NCI-H748 (cell line): ENCODE measurements at regions not wholly inside any gene's neighbourhood (a gene's known extent, or its start where the extent isn't known, plus 50 kb on each side); places are given as distances from the start of the nearest gene placed in this dataset.
"Not testable (repeated sequence)": the region's sequence is repeated elsewhere in the genome, so short reads cannot be mapped to it uniquely, and the experiment has no call there.

Experiments used
- DNase-seq: peaks from one replicate; lab custom pipeline; 2025; ENCODE audit not compliant: unreplicated experiment; lab: John Stamatoyannopoulos, UW

DNA sequence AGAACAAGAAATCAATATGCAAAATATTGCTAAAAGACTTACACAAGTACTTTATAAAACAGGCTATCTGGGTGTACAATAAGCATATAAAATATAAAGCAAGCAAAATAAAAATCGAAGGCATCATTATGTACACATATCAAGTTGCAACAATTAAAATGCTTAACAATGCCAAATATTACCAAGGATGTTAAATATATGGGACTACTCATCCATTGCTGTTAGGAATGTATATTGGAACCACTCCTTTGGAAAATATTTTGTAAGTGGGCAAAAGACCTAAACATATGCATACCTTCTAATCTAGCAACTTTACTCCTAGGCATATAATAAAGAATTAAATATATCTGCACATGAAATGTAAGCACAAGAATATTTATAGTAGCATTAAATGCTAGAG lies 632.6 kb upstream of the COX7C start:
- no peak for DNase-seq

DNA sequence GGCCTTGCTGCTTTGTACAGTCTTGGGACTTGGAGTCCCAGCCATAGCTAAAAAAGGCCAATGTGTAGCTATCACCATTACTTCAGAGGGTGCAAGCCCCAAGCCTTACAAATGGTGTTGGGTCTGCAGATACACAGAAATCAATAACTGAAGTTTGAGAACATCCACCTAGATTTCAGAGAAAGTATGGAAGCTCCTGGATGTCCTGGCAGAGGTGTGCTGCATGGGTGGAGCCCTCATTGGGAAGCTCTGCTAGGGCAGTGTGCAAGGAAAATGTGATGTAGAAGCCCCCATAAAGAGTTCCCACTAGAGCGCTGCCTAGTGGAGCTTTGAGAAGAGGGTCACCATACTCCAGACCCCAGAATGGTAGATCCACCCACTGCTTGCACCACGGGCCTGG lies 626.7 kb upstream of the COX7C start:
- DNase-seq = no peak

DNA sequence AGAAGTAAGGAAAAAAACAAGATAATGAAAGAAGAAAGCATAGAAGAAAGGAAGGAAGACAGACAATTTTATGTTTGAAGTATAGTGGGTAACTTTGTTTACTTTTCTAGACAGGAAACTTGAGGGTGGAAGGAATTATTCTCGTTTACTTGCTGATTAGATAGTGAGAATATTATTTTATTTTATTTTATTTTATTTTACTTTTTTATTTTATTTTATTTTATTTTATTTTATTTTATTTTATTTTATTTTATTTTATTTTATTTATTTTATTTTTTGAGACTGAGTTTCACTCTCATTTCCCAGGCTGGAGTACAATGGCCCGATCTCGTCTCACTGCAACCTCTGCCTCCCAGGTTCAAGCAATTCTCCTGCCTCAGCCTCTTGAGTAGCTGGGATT lies 623.1 kb upstream of the COX7C start:
- DNase-seq = not testable (repeated sequence)

GRCh38 chr5:85998656-85999055 lies 619.1 kb upstream of the COX7C start:
- no peak for DNase-seq

- no peak for DNase-seq
These were observed 609.4 kb upstream of the COX7C start for GRCh38 chr5:86008293-86008692.

DNA sequence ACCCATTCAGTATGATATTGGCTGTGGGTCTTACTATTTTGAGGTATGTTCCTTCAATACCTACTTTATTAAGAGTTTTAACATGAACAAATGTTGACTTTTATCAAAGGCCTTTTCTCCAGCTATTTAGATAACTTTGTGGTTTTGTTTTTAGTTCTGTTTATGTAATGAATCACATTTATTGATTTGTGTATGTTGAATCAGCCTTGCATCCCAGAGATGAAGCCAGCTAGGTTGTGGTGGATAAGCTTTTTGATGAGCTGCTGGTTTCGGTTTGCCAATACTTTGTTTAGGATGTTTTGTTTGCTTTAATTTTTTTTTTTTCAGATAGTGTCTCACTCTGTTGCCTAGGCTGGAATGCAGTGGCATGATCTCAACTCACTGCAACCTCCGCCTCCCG lies 609.0 kb upstream of the COX7C start:
- DNase-seq = no peak

GRCh38 chr5:86011937-86012336 lies 605.8 kb upstream of the COX7C start:
- DNase-seq = no peak

DNA sequence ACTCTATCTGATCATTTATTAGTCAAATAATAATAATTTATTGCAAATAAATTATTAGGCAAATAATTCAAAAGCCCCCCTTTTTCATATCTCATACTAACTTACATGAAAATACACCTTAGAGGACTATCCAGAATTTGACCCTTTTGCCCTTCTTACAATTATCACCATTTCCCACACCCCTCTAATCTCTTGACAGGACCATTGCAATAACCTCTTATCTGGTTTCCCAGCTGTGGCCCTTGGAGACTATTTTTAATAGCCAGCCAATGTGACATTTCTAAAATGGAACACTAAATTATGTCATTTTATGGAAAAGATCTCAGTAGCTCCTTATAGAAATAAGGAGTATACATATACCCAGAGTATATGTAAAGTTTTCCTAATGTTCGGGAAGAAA lies 588.4 kb upstream of the COX7C start:
- no peak for DNase-seq

GRCh38 chr5:86030753-86031152 lies 587.0 kb upstream of the COX7C start:
- DNase-seq = peak; percentile 30

DNA sequence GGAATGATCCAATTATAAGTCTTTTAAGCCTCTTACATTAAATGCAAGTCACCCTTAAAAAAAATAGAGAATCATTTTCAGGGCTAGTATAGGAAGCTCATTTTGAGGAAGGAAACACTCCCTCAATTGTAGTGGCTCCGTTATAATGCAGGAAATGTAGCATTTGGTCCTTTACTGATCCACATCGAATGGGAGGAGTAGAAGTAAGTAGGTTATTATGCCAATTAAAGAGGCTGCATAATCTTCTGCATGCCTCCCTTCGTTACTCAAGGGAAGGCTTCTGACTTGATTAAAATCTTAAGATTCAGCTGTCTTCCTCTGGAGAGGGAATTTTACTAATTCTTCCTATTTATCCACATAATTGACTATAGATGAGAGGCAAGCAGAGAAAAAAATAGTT lies 579.2 kb upstream of the COX7C start:
- DNase-seq = no peak

GRCh38 chr5:86039351-86039750 lies 578.4 kb upstream of the COX7C start:
- no peak for DNase-seq

- DNase-seq = peak; percentile 20
These were observed 547.0 kb upstream of the COX7C start for GRCh38 chr5:86070719-86071118.

DNA sequence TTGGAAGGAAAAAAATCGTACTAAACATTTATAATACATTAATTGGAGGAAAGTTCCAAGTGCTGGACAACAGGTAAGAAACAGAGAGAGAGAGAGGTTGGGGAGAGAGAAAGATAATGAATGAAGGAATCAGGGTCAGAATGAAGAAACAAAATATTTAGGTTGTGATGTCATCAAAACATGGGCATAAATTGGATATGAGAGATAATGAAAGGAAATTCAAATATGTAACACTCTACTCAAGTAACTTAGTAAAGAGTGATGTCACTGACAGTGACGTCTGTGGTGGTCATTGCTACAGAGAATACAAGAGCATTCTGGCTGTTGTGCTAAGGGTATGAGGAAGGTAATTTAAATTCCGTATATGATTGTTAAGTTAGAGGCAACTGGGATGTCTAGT lies 543.4 kb upstream of the COX7C start:
- DNase-seq = no peak

DNA sequence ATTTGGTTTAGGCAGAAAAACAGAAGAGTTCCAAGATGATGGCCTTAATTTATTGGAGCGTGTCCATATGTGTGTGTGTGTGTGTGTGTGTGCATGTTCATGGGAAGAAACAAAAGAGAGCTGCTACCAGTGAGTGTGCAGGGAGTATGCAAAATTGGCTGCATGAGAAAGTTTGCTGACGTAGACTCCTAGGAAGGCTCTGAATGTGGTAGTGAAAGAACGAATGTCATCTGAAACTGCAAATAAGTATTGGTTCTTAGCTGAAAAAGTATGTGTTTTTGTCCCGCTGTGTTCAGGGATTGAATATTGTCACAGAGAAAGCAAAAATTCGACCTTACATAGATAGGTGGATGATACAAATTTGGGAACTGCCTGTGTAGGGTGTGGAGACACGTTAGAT lies 542.6 kb upstream of the COX7C start:
- no peak for DNase-seq

GRCh38 chr5:86095092-86095491 lies 522.6 kb upstream of the COX7C start:
- DNase-seq = no peak

GRCh38 chr5:86101966-86102365 lies 515.8 kb upstream of the COX7C start:
- DNase-seq = no peak

- no peak for DNase-seq
These were observed 508.9 kb upstream of the COX7C start for GRCh38 chr5:86108825-86109224.

- no peak for DNase-seq
These were observed 505.5 kb upstream of the COX7C start for GRCh38 chr5:86112249-86112648.

DNA sequence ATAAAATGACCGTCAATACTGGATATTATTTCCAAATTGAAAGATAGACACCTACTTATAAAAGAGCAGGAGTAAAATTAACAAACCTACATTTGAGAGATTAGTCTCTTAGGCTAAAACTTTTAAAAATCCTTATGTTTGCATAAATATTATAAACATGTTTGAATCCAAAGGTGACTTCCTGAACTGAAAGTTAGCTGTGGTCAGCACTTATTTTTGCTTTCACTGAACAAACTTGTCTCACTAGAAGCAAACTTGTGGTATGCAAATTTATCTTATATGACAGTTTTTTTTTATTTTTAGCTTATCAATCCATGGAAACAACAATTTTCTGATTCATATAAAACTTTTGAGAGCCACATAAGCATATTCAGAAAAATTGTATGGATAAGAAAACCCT lies 502.6 kb upstream of the COX7C start:
- no peak for DNase-seq

- peak; percentile 16 for DNase-seq
These were observed 499.2 kb upstream of the COX7C start for GRCh38 chr5:86118542-86118941.

DNA sequence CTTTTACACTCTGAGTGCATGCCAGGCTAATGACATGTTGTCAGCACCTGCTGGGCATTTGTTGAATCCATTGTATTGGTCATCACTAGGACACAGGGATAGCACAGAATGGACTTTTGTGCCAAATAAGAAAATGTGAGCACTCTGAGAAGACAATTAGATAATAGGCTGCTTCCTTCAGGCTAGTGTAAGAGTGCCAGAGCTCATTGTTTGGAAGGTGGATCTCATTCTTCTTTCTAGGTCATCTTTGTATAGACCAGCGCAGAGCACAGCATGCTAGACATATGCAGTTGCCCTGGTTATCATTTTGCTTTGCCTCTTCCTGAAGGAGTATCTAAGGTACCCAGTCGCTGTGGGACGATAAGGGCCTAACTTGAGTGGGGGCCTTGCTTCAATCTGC lies 493.4 kb upstream of the COX7C start:
- DNase-seq = peak; percentile 63

DNA sequence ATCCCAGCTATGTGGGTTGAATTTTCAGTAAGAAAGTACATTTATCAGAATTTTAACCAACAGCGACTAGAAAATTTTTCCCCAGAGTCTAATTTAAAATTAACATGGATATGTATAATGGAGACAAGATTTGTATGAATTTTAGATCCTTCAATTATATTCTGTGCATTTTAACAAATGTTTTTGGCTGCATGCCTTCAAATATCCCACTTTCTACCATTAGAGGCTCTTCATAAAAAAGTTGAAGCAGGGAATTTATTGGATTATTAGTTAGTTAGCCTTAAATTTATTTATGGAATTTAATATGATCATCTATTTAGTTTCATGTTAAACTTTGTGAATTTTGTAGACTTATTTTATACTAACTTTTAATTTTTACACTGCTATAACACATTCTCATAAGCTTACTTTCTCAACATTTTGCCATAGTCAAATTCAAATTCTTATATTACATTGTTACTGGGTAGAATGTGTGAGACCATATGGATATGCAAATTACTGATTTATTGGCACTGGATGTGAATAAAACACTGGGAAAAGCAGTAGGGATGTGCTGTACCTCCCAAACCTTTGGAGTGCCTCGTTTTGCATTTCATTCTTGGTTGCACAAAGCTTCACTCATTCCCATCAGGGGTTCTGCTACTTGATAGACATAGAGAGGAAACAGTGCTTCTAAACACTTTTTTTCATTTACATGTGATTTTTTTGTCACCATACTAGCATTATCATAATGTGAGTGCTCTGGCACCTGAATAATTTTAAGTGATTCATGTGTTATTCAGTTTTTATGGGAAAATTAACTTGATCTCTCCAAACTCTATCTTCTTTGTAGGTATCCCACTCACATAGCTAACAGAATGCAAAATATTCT lies 491.8 kb upstream of the COX7C start:
- DNase-seq = no peak

- DNase-seq = no peak
These were observed 490.0 kb upstream of the COX7C start for GRCh38 chr5:86127696-86128095.
